ENCODE measurements at regions not wholly inside any gene's neighbourhood (a gene's known extent, or its start where the extent isn't known, plus 50 kb on each side); places are given as distances from the start of the nearest gene placed in this dataset.

GRCh38 chr5:4164167-4164566 is 568.5 kb downstream of the IRX1 start:
- no peak for TF ChIP-seq EZH2 (IDR thresholded peaks at IDR 0.05; ENCODE audit: borderline replicate concordance, low read depth, low read length, severe bottlenecking)
- no peak for TF ChIP-seq CTCF (IDR thresholded peaks at IDR 0.05; ENCODE audit: extremely low read depth in 1 of 2, insufficient read depth in 1 of 2, low read depth in 1 of 2, low read length in 2 of 2)
- no peak for TF ChIP-seq POLR2A (IDR thresholded peaks at IDR 0.05; ENCODE audit: low read depth, low read length)
- no peak for TF ChIP-seq GATA2 (IDR thresholded peaks at IDR 0.05; ENCODE audit: insufficient read depth, insufficient read length, low read depth, low read length)
- TF ChIP-seq POLR2AphosphoS5 (IDR thresholded peaks at IDR 0.05; ENCODE audit: insufficient read depth, low read depth, low read length): no peak
